ENCODE measurements at regions not wholly inside any gene's neighbourhood (a gene's known extent, or its start where the extent isn't known, plus 50 kb on each side); places are given as distances from the start of the nearest gene placed in this dataset.

GRCh38 chr3:159418571-159419526 is 569.8 kb upstream of the IL12A start:
- Mint-ChIP-seq H3K27ac (ENCODE audit: low read depth) (no peak overlapping the region), H3K27me3 (no peaks in the 10 kb centered on the region), H3K4me1 (no peaks in the 10 kb centered on the region), H3K36me3 (ENCODE audit: insufficient read depth) (peaks cover 2% of the 10 kb centered on the region), H3K4me3 (no peak overlapping the region), H3K9me3 (peaks cover 10% of the 10 kb centered on the region)
- ATAC-seq (replicated peaks; ENCODE audit: extremely low read depth, poor library complexity, severe bottlenecking) (no peak), DNase-seq (ENCODE audit: low spot score in 2 of 2) (no peak)

- ATAC-seq (replicated peaks; ENCODE audit: extremely low read depth, poor library complexity, severe bottlenecking) (no peak), DNase-seq (ENCODE audit: low spot score in 2 of 2) (no peak)
- peaks cover 9% of the 10 kb centered on the region for H3K9me3 Mint-ChIP-seq
- no peaks in the 10 kb centered on the region for H3K4me1 Mint-ChIP-seq
- H3K36me3 Mint-ChIP-seq (ENCODE audit: insufficient read depth) = no peaks in the 10 kb centered on the region
- no peak overlapping the region for H3K4me3 Mint-ChIP-seq
- no peaks in the 10 kb centered on the region for H3K27me3 Mint-ChIP-seq
- no peak overlapping the region for H3K27ac Mint-ChIP-seq (ENCODE audit: low read depth)
Observed at GRCh38 chr3:159429702-159430101, 558.9 kb upstream of the IL12A start.

GRCh38 chr3:159432682-159433340 is 555.8 kb upstream of the IL12A start:
- H3K27ac Mint-ChIP-seq (ENCODE audit: low read depth) = no peak overlapping the region
- peaks cover 9% of the 10 kb centered on the region for H3K9me3 Mint-ChIP-seq

GRCh38 chr3:159439346-159439745 is 549.3 kb upstream of the IL12A start:
- H3K4me1 Mint-ChIP-seq = no peaks in the 10 kb centered on the region
- no peaks in the 10 kb centered on the region for H3K27me3 Mint-ChIP-seq
- ATAC-seq (replicated peaks; ENCODE audit: extremely low read depth, poor library complexity, severe bottlenecking) = no peak
- DNase-seq (ENCODE audit: low spot score in 2 of 2) = no peak
- H3K4me3 Mint-ChIP-seq = no peak overlapping the region
- H3K27ac Mint-ChIP-seq (ENCODE audit: low read depth) = no peak overlapping the region
- peaks cover 19% of the 10 kb centered on the region for H3K9me3 Mint-ChIP-seq
- H3K36me3 Mint-ChIP-seq (ENCODE audit: insufficient read depth) = no peaks in the 10 kb centered on the region

More at GRCh38 chr3:159432682-159433340, 555.8 kb upstream of the IL12A start:
- no peaks in the 10 kb centered on the region for H3K36me3 Mint-ChIP-seq (ENCODE audit: insufficient read depth)
- H3K4me3 Mint-ChIP-seq = no peak overlapping the region
- no peak for ATAC-seq (replicated peaks; ENCODE audit: extremely low read depth, poor library complexity, severe bottlenecking)
- no peaks in the 10 kb centered on the region for H3K4me1 Mint-ChIP-seq
- H3K27me3 Mint-ChIP-seq = no peaks in the 10 kb centered on the region
- no peak for DNase-seq (ENCODE audit: low spot score in 2 of 2)

- no peak for DNase-seq (ENCODE audit: low spot score in 2 of 2)
- H3K4me1 Mint-ChIP-seq = no peaks in the 10 kb centered on the region
- H3K36me3 Mint-ChIP-seq (ENCODE audit: insufficient read depth) = no peaks in the 10 kb centered on the region
- H3K27me3 Mint-ChIP-seq = no peaks in the 10 kb centered on the region
- no peak for ATAC-seq (replicated peaks; ENCODE audit: extremely low read depth, poor library complexity, severe bottlenecking)
- no peak overlapping the region for H3K4me3 Mint-ChIP-seq
- H3K9me3 Mint-ChIP-seq = peaks cover 25% of the 10 kb centered on the region
- no peak overlapping the region for H3K27ac Mint-ChIP-seq (ENCODE audit: low read depth)
Observed at GRCh38 chr3:159441279-159441678, 547.4 kb upstream of the IL12A start.

GRCh38 chr3:159443266-159443665 is 545.4 kb upstream of the IL12A start:
- no peak for DNase-seq (ENCODE audit: low spot score in 2 of 2)

GRCh38 chr3:159447841-159448240 is 540.8 kb upstream of the IL12A start:
- Mint-ChIP-seq H3K4me3 (no peak overlapping the region), H3K9me3 (peaks cover 22% of the 10 kb centered on the region), H3K4me1 (no peaks in the 10 kb centered on the region), H3K27ac (ENCODE audit: low read depth) (no peak overlapping the region), H3K36me3 (ENCODE audit: insufficient read depth) (no peaks in the 10 kb centered on the region), H3K27me3 (no peaks in the 10 kb centered on the region)
- DNase-seq (ENCODE audit: low spot score in 2 of 2) (no peak), ATAC-seq (replicated peaks; ENCODE audit: extremely low read depth, poor library complexity, severe bottlenecking) (no peak)

More at GRCh38 chr3:159443266-159443665, 545.4 kb upstream of the IL12A start:
- peaks cover 25% of the 10 kb centered on the region for H3K9me3 Mint-ChIP-seq
- H3K4me1 Mint-ChIP-seq = no peaks in the 10 kb centered on the region
- H3K4me3 Mint-ChIP-seq = no peak overlapping the region
- H3K36me3 Mint-ChIP-seq (ENCODE audit: insufficient read depth) = no peaks in the 10 kb centered on the region
- no peak for ATAC-seq (replicated peaks; ENCODE audit: extremely low read depth, poor library complexity, severe bottlenecking)
- H3K27ac Mint-ChIP-seq (ENCODE audit: low read depth) = no peak overlapping the region
- H3K27me3 Mint-ChIP-seq = no peaks in the 10 kb centered on the region

- DNase-seq (ENCODE audit: low spot score in 2 of 2) (no peak), ATAC-seq (replicated peaks; ENCODE audit: extremely low read depth, poor library complexity, severe bottlenecking) (no peak)
- Mint-ChIP-seq H3K4me1 (no peaks in the 10 kb centered on the region), H3K36me3 (ENCODE audit: insufficient read depth) (no peaks in the 10 kb centered on the region), H3K4me3 (no peak overlapping the region), H3K27ac (ENCODE audit: low read depth) (no peak overlapping the region), H3K9me3 (peaks cover 19% of the 10 kb centered on the region), H3K27me3 (no peaks in the 10 kb centered on the region)
Observed at GRCh38 chr3:159448902-159449301, 539.7 kb upstream of the IL12A start.

GRCh38 chr3:159451067-159451466 is 537.6 kb upstream of the IL12A start:
- Mint-ChIP-seq H3K27me3 (no peaks in the 10 kb centered on the region), H3K27ac (ENCODE audit: low read depth) (no peak overlapping the region), H3K4me3 (no peak overlapping the region), H3K4me1 (no peaks in the 10 kb centered on the region), H3K36me3 (ENCODE audit: insufficient read depth) (no peaks in the 10 kb centered on the region), H3K9me3 (peaks cover 18% of the 10 kb centered on the region)
- ATAC-seq (replicated peaks; ENCODE audit: extremely low read depth, poor library complexity, severe bottlenecking) (no peak), DNase-seq (ENCODE audit: low spot score in 2 of 2) (no peak)

GRCh38 chr3:159451482-159451881 is 537.2 kb upstream of the IL12A start:
- Mint-ChIP-seq H3K4me3 (no peak overlapping the region), H3K9me3 (peaks cover 21% of the 10 kb centered on the region), H3K4me1 (no peaks in the 10 kb centered on the region), H3K27ac (ENCODE audit: low read depth) (no peak overlapping the region), H3K36me3 (ENCODE audit: insufficient read depth) (no peaks in the 10 kb centered on the region), H3K27me3 (no peaks in the 10 kb centered on the region)
- DNase-seq (ENCODE audit: low spot score in 2 of 2) = no peak
- no peak for ATAC-seq (replicated peaks; ENCODE audit: extremely low read depth, poor library complexity, severe bottlenecking)

- H3K27ac Mint-ChIP-seq (ENCODE audit: low read depth) = no peak overlapping the region
Observed at GRCh38 chr3:159453036-159453435, 535.6 kb upstream of the IL12A start.

GRCh38 chr3:159453945-159454344 is 534.7 kb upstream of the IL12A start:
- Mint-ChIP-seq H3K27me3 (no peaks in the 10 kb centered on the region), H3K9me3 (peaks cover 18% of the 10 kb centered on the region), H3K27ac (ENCODE audit: low read depth) (no peak overlapping the region), H3K36me3 (ENCODE audit: insufficient read depth) (no peaks in the 10 kb centered on the region), H3K4me1 (no peaks in the 10 kb centered on the region), H3K4me3 (no peak overlapping the region)
- ATAC-seq (replicated peaks; ENCODE audit: extremely low read depth, poor library complexity, severe bottlenecking) = no peak
- DNase-seq (ENCODE audit: low spot score in 2 of 2) = no peak

More at GRCh38 chr3:159453036-159453435, 535.6 kb upstream of the IL12A start:
- Mint-ChIP-seq H3K4me3 (no peak overlapping the region), H3K27me3 (no peaks in the 10 kb centered on the region), H3K9me3 (peaks cover 22% of the 10 kb centered on the region), H3K36me3 (ENCODE audit: insufficient read depth) (no peaks in the 10 kb centered on the region), H3K4me1 (no peaks in the 10 kb centered on the region)
- no peak for ATAC-seq (replicated peaks; ENCODE audit: extremely low read depth, poor library complexity, severe bottlenecking)
- DNase-seq (ENCODE audit: low spot score in 2 of 2) = no peak

- Mint-ChIP-seq H3K4me1 (no peaks in the 10 kb centered on the region), H3K27ac (ENCODE audit: low read depth) (no peak overlapping the region), H3K9me3 (peaks cover 16% of the 10 kb centered on the region), H3K27me3 (no peaks in the 10 kb centered on the region), H3K36me3 (ENCODE audit: insufficient read depth) (no peaks in the 10 kb centered on the region), H3K4me3 (no peak overlapping the region)
- DNase-seq (ENCODE audit: low spot score in 2 of 2) = no peak
- no peak for ATAC-seq (replicated peaks; ENCODE audit: extremely low read depth, poor library complexity, severe bottlenecking)
Observed at GRCh38 chr3:159455741-159456181, 532.9 kb upstream of the IL12A start.

All from central memory CD8-positive, alpha-beta T cell (primary cell).